GM21381 (cell line): ENCODE measurements at regions not wholly inside any gene's neighbourhood (a gene's known extent, or its start where the extent isn't known, plus 50 kb on each side); places are given as distances from the start of the nearest gene placed in this dataset.
"Not testable (repeated sequence)": the region's sequence is repeated elsewhere in the genome, so short reads cannot be mapped to it uniquely, and the experiment has no call there.

Experiments
- ATAC-seq: cut with Tn5 transposase; IDR thresholded peaks from one replicate; pipeline ENCODE4 v1.9.1; 2021; ENCODE audit warnings: mild to moderate bottlenecking, moderate library complexity; ENCODE audit not compliant: unreplicated experiment

DNA sequence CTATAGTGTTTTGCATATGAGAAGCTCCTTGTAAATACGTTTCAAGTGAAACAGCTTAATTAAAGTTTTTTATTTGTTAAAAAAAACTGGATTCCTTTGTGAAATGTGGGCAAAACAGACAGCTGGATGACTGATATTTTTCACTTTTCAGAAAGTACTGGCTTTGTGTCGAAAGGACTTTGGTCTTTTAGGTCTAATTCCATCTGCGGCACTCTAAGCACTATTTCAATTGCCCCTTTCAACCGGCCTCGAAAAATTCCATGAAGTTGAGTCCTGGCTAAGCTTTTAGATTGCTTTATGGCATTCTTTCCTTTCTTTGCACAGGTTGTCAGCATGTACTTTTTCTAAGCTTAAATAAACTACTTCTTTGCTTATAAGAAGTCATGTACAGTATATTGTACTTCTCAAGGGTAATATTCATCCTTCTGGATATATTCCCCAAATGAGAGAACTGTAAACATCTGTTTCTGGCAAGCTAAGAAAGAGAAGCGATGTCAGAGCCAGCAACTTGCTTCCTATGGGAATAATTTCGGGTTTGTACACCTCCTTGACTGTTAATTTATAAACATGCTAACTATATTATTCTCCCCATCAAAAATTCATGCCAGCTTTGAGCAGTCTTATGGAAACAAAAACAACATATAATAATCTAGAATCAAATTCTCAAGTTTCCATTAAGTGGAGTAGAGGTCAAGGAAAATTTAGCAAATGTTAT, 611.3 kb downstream of the ETNK1 start:
- no peak for ATAC-seq

DNA sequence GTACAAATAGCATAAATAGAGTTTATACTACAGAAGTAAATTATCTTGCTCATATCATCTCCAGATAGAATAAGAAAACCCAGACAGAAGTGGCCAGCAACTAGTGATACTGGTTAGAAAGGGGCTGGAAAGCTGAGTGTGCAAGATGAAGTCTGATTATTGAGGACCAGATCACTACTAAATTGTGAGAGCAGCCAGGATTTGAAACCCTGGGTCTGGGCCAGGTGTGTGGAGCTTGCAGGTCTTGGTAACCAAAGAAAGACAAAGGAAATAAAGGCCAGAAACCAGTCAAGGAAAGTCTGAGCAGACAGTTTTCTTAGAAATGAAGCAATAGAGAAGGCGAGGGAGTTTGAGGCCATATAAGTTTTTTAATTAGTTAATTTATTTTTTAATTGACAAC, 611.8 kb downstream of the ETNK1 start:
- no peak for ATAC-seq

DNA sequence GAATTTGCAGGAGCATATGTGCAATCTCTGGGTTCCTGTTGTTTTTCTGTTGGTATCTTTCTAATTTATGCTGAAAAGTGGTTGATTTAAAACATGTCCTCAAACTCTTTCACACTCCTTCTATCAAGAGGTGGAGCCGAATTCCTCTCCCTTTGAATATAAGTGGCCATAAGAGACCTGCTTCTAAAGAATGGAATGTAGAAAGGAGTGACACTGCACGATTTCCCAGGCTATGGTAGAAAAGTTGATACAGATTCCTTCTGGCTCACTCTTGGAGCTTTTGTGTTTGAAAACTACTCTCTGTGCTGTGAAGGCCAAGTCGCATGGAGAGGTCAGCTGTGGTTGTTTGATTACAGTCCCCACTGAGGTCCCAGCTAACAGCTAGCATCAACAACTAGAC, 613.2 kb downstream of the ETNK1 start:
- ATAC-seq, result no peak

DNA sequence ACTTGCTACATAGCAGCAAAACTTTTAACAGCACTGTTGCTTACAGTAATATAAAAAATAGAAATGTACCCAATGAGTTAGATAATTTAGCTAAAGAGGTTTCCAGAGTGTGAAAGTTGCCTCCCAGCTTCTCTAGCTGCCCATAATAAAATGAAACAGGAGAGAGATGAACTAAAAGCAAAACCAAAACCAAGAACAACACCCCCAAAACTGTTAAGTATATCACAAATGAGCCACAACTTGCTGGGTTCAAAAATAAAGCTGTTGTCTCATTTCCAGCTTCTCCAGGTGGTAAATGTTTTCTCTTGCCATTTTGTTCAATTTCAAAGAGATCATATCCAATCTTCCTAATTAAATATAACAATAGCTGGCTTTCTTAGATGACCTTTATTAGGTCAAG, 614.0 kb downstream of the ETNK1 start:
- no peak for ATAC-seq

DNA sequence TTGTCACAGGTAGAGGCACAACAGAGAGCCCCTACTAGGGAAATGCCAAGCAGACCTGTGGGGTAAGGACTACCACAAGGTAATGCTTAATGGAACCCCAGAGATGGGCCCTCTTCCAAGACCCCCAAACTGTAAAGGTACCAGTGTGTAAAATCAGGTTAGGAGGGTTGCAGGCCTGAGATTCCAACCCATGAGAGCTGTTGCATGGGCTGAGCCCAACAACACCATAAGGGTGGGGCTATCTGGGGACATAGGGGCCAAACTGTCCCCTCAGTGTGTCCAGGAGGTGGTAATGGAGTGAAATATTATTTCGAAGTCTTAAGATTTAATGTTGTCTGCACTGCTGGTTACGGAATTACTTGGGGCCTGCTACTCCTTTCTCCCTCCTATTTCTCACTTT, 620.2 kb downstream of the ETNK1 start:
- no peak for ATAC-seq

DNA sequence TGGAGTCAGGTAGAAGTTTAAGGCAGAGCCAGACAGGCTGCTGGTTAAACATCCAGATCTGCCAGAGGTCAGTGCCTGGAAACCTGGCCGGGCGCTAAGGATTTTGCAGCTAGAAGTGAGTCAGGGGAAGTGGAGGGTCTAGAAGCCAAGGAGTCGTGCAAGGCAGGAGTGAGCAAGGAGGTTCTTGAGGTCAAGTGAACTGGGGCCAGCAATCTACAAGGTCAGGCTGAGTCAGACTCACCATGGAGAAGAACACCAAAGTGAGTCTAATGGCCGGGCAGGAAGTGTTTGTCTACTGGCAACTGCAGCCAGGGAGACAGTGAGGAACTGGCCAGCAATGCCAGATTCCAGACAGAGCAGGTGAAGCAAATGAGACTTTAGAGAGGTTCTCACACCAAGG, 628.2 kb downstream of the ETNK1 start:
- no peak for ATAC-seq

DNA sequence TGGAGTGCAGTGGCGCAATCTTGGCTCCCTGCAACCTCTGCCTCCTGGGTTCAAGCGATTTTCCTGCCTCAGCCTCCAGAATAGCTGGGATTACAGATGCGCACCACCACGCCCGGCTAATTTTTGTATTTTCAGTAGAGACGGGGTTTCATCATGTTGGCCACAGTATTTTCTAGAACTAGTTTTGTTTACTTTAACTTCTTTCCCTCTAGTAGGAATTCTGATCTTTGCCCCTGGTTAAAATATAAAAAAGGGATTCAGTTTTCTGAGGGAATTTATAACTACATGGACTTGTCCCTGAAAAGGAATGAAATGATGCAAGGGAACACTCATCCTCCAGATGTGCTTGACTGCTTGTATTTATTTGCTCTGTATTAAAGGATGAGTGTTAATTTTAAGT, 628.9 kb downstream of the ETNK1 start:
- not testable (repeated sequence) for ATAC-seq

DNA sequence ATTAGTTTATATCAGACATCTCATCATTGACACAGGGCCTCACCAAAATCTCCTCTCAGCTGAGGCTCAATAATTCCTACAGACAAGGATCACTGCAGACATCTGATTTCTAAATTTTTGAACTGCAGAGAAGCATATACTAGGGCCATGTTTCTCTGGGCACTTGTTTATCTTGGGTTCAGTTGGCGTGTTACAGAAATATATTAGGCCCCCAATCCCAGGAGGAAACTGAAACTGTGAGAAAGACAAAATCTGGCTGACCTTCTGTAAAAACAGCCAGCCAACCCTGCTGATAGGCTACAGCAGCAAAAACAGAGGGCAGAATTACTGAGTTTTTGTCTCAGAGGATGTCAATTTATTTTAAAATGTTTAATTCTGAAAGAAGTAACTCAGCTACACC, 634.6 kb downstream of the ETNK1 start:
- ATAC-seq, result no peak

DNA sequence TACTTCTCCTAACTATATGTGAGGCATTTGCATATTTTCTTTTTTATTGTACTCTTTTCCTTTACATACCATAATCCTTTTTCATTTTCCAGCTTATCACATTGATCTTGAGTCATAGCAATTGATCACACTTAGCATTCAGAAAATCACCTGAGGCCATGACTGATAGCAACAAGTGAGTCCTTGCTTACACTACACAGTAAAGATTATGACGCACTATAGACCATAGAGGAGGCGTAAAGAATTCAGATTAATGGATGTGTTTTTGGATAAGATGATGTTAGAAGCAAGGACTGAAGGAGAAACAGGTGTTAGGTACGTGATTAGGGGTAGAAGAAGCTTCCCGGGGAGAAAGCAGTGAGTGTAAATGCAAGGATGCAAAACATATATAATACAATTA, 637.7 kb downstream of the ETNK1 start:
- no peak for ATAC-seq

DNA sequence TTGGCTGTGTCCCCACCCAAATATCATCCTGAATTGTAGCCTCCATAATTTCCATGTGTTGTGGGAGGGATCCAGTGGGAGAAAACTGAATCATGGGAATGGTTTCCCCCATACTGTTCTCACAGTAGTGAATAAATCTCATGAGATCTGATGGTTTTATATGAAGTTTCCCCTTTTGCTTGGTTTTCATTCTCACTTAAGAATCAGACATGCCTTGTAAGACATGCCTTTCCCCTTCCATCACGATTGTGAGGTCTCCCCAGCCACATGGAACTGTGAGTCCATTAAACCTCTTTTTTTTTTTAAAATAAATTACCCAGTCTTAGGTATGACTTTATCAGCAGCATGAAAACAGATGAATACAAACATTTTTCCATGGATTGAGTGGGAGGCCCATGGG, 652.9 kb downstream of the ETNK1 start:
- no peak for ATAC-seq

DNA sequence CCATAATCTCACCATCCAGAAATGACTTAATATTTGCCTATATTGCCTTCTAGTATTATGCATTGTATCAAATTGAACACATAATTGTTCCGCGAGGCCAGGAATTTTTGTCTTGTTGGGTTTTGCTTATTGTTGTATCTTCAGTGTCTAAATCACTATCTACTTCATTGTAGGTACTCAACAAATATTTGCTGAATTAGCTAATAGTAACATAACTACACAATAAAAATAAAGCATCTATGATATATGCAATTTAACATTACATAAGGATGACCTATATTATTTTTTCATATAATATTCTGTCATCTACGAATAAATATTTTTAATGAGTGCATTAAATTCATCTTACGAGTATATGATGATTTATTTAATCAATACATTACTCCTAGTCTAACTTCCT, 656.3 kb downstream of the ETNK1 start:
- no peak for ATAC-seq

DNA sequence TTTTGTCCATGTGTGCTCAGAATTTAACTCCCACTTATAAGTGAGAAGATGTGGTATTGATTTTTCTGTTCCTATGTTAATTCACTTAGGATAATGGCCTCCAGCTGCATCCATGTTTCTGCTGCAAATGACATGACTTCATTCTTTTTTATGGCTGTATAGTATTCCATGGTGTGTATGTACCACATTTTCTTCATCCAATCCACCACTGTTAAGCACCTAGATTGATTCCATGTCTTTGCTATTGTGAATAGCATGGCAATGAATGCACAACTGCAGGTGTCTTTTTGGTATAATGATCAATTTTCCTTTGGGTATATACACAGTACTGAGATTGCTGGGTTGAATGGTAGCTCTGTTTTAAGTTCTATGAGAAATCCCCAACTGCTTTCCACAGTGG, 657.7 kb downstream of the ETNK1 start:
- ATAC-seq, result no peak

DNA sequence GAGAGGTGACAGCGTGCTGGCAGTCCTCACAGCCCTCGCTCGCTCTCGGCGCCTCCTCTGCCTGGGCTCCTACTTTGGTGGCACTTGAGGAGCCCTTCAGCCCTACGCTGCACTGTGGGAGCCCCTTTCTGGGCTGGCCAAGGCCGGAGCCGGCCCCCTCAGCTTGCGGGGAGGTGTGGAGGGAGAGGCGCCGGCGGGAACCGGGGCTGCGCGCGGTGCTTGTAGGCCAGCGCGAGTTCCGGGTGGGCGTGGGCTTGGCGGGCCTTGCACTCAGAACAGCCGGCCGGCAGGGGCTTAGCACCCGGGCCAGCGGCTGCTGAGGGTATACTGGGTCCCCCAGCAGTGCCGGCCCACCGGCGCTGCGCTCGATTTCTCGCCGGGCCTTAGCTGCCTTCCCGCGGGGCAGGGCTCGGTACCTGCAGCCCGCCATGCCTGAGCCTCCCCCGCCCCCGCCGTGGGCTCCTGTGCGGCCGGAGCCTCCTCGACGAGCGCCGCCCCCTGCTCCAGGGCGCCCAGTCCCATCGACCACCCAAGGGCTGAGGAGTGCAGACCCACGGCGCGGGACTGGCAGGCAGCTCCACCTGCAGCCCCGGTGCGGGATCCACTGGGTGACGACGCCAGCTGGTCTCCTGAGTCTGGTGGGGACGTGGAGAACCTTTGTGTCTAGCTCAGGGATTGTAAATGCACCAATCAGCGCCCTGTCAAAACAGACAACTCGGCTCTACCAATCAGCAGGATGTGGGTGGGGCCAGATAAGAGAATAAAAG, 661.0 kb downstream of the ETNK1 start:
- ATAC-seq, result not testable (repeated sequence)

DNA sequence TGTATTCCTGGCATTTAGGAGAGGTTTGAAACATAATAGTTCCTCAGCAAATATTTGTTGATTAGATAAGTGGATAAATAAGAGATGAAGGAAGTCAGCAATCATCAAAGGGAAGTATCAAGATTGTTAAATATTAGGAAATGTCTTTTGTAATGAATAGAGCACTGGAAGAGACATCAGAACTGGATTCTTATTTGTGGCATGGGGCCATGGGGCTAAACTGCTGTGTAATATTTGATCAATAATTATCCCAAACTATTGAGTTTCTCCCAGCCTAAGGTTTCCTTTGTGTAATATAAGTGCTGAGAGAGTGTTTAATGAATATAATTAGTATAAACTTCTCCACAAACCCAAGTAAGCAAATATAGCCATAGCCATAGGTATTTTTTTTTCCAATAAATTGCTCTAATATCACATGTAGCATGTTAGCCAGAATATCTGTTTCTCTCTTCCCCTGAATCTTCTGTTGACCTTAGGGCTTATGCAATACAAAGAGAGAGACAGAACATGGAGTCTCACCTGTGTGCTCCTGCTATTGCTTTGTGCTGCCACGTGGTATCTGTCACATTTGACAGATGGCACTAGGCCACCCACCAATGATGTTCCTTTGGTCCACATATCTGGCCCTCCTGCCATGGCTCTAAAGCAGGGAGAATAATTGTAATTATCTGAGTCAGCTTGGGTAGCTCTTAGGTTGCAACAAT, 658.7 kb downstream of the SOX5 start:
- ATAC-seq, result no peak

DNA sequence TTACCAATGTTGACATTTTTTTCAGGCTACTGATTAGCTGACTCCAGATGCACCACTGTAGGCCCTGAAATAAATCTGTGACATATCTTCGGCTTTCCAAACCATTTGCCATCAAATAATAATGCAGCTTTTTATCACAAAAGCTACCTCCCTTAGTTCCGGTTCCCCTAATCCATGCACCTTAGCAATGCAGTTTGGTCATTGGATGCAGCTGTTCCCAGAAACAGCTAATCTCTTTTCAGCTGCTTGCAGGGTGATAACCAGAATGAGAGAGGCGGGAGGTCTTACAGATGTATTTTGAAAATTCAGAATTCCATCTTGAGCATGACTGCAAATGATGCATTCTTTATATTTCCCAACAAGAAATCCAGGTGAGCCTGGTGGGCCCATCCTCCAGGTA, 646.2 kb downstream of the SOX5 start:
- ATAC-seq, result no peak

DNA sequence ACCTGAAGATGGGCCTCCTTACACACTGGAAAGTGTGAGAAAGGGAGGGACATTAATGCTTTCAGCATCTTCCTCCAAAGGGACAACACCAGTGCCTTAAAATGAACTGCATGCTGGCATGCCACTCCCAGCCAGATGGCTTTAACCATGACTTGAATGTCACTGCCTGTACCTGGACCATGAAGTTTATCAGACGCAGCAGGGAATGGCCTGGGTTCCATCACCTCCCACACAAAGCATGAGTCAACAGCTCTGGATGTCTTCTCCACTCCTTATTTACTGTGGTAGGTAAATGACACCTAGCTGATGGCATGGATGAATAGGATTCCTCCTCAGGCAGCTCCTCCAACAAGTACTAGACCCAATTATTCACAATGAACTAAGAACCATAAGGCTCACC, 645.6 kb downstream of the SOX5 start:
- ATAC-seq, result no peak

DNA sequence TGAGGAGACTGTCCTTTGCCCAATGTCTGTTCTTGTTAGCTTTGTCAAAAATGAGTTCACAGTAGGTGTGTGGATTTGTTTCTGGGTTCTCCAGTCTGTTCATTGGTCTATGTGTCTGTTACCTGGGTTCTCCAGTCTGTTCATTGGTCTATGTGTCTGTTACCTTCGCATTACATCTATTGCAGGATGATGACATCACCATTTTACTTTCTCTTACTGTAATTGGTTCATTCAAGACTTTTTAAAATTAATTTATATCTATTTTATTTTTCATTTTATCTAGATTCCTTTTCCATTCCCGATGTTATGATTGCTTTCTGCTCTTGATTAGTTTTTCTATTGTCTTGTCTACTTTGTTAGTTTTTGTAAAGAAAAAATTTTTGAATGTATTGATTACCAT, 615.5 kb downstream of the SOX5 start:
- no peak for ATAC-seq

DNA sequence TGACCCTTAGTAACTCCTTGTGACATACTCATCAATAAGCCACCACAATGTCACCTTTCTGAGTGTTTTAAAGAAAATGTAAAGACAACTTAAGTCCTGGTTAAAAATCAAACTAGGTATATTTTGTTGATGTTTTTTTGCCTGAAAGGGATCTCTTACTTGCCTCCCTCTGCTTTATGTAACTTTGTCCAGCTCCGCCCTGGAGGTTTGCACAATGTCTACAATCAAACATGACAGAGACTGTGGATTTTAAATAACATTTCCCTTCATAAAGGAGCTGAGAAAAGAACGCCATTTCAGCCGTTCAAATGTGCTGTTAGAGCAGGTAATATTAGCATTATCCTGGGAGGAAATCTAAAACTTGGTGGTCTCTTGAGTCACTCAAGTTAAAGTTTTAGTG, 613.9 kb downstream of the SOX5 start:
- ATAC-seq, result no peak

DNA sequence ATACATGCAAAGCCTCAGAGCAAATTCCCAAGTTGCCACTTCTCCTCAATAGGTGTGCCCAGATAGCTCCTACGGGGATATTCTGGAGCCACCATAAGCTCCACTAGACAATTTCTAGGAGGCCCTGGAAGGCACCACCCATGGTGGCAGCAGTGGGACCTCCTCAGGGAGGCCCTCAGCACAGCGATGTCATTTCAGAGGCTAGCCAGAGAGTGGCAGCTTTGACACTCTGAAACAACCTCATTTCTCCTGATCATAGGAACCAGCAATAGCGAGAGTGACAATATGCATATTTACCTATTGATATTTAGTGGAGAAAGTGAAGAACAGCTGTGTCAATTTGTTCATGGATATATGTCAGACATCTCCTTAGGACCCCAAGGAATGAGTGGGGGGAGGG, 612.3 kb downstream of the SOX5 start:
- ATAC-seq, result no peak

DNA sequence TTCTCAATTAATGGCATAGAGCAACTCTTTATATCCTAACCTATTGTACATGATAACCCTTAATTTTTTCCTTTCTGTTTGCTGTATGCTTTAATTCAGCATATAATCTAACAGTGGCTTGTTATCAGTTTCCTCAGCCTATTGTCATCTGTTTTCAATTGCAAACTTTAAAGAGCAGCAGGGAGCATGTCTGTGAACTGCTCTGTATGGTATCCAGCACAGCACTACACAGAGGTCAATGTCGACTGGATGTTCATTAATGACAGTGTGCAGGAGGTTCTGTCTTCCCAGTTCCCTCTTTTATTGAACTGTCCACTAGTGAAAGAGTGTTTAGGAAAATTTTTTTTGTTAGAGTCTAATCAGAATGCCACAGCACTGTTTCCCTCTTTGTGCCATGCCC, 609.1 kb downstream of the SOX5 start:
- ATAC-seq, result no peak

DNA sequence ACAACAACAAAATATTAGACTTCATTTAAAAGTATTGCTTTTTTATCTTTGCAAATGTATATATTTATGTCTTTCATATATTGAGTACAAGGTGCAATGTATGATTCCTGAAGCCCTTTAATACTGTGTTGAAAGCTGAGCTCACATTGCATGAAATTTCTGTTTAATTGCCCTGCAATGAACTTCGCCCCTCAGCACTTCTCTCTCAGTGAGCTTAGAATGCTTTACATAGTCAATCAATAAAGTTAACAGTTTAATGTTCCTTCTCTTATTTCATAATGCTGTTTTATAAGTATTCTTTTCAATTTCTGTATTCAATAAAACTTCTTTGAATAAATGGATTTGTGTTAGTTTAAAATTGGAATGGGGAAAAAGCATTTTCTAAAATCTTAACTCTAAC, 607.1 kb downstream of the SOX5 start:
- no peak for ATAC-seq

DNA sequence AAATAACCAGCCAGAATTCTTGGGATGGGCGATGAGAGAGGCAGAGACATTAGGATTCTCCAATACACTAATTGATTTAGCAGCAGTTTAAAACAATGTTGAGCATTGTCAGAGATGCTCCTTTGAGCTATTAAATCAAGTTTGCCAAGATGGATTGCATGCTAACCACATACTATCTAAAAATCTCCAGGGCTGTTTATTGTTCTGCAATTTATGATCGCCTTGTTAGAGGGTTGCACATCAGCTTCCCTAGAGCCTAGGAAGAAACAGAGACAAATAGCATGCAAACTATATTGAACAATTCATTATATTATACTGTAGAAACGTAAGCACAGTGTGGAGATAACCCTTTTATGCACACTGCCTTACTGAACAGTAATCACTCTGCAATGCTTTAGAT, 599.9 kb downstream of the SOX5 start:
- no peak for ATAC-seq
